Heart left ventricle (tissue), 13 donors: ENCODE measurements at regions not wholly inside any gene's neighbourhood (a gene's known extent, or its start where the extent isn't known, plus 50 kb on each side); places are given as distances from the start of the nearest gene placed in this dataset.

Source experiments
- CTCF ChIP-seq, 12 donors: fragments of 200-600 bp; sonication (generic) in 4 of 12; IDR thresholded peaks; one replicate each; pipeline versions ENCODE4 v1.5.0 to v1.8.0; 2018 to 2022; ENCODE audit warnings: antibody characterized with exemption in 12 of 12, mild to moderate bottlenecking in 5 of 12
- POLR2A ChIP-seq, 2 donors: fragments of 450-650 bp; IDR thresholded peaks; one replicate each; pipeline ENCODE4 v1.6.1; 2017; ENCODE audit warnings: antibody characterized with exemption in 2 of 2, mild to moderate bottlenecking in 2 of 2, moderate library complexity in 2 of 2
- donor health status: ischemic (EF 13 %, LVEDD 7.1; RV severe dilation, severe dysfunction).
- donor health status: DM: no; HTN: yes; CAD: no.
- donor health status: DM: no; HTN: no; CAD: no.
- donor health status: ischemic (EF 25% LVEDD 6.9; RV normal size, moderate dysfunction).
- donor health status: ischemic (EF 25% LVEDD 5.7; RV mildly dilated, moderate dysfunction).
- donor health status: ischemic (EF 35%, LVEDD 5.7; RV mildly dilated, moderate dysfunction).
- donor health status: nonischemic (EF 11% LVEDD 7.7; RV severe dilation, severe dysfunction).
- donor health status: DM: yes; HTN: yes; CAD: no.
- donor health status: PGD.
- donor health status: ischemic (EF 29% LVEDD 5.4; RV normal size, mild dysfunction).
- donor health status: nonischemic (EF 23%, LVEDD 6.1; RV moderate dilation, normal function).

- TF ChIP-seq CTCF (IDR thresholded peaks at IDR 0.05) (no peak), POLR2A (IDR thresholded peaks at IDR 0.05) (no peak)
These were observed 1251.0 kb upstream of the USP15 start for GRCh38 chr12:61009192-61009591.
